OCI-LY1 (cell line): ENCODE measurements at regions not wholly inside any gene's neighbourhood (a gene's known extent, or its start where the extent isn't known, plus 50 kb on each side); places are given as distances from the start of the nearest gene placed in this dataset.

Experiments
- H2AFZ ChIP-seq: fragments of 200-600 bp; sonication (generic), shearing (Covaris generic); 2 replicates; pipeline ENCODE4 v1.6.0; 2014; ENCODE audit warnings: antibody characterized with exemption, mild to moderate bottlenecking, low read length
- H3F3A ChIP-seq: fragments of 200-600 bp; sonication (generic), shearing (Covaris generic); 2 replicates; pipeline ENCODE4 v1.6.0; 2014; ENCODE audit warnings: mild to moderate bottlenecking, antibody characterized with exemption, low read length, moderate library complexity; ENCODE audit not compliant: insufficient read depth
- H3K27ac ChIP-seq: fragments of 200-600 bp; sonication (generic); 2 replicates; pipeline ENCODE4 v1.5.1; 2014; ENCODE audit warnings: low read length, mixed run types, mild to moderate bottlenecking, low read depth; ENCODE audit not compliant: poor library complexity, severe bottlenecking
- H3K27me3 ChIP-seq: fragments of 200-600 bp; sonication (generic); 2 replicates; pipeline ENCODE4 v1.6.0; 2014; ENCODE audit warnings: antibody characterized with exemption, mild to moderate bottlenecking, low read length, moderate library complexity; ENCODE audit not compliant: insufficient read depth
- H3K36me3 ChIP-seq: fragments of 200-600 bp; sonication (generic); 2 replicates; pipeline ENCODE4 v1.6.1; 2014; ENCODE audit warnings: mild to moderate bottlenecking, antibody characterized with exemption, low read length, moderate library complexity, mixed read lengths; ENCODE audit not compliant: insufficient read depth
- H3K4me1 ChIP-seq: fragments of 200-600 bp; sonication (generic); 2 replicates; pipeline ENCODE4 v1.5.1; 2014; ENCODE audit warnings: mild to moderate bottlenecking, low read length, moderate library complexity; ENCODE audit not compliant: insufficient read depth, severe bottlenecking
- H3K4me2 ChIP-seq: fragments of 200-600 bp; sonication (generic), shearing (Covaris generic); 2 replicates; pipeline ENCODE4 v1.6.1; 2014; ENCODE audit warnings: low read length
- H3K4me3 ChIP-seq: fragments of 200-600 bp; sonication (generic); 2 replicates; pipeline ENCODE4 v1.5.1; 2014; ENCODE audit warnings: low read length, low read depth, mild to moderate bottlenecking, mixed read lengths; ENCODE audit not compliant: poor library complexity, severe bottlenecking
- H3K79me2 ChIP-seq: fragments of 200-600 bp; shearing (Covaris generic); 2 replicates; pipeline ENCODE4 v1.6.1; 2016; ENCODE audit warnings: mixed run types, low read length, mixed read lengths; ENCODE audit not compliant: insufficient read depth
- H3K9ac ChIP-seq: fragments of 200-600 bp; sonication (generic), shearing (Covaris generic); 2 replicates; pipeline ENCODE4 v1.6.1; 2014; ENCODE audit warnings: mild to moderate bottlenecking, low read length, mixed read lengths
- H3K9me2 ChIP-seq: fragments of 200-600 bp; sonication (generic), shearing (Covaris generic); 2 replicates; pipeline ENCODE4 v1.6.1; 2014; ENCODE audit warnings: low read depth, mild to moderate bottlenecking, low read length, mixed read lengths
- H3K9me3 ChIP-seq: fragments of 200-600 bp; shearing (Covaris generic); 2 replicates; pipeline ENCODE4 v1.6.1; 2014; ENCODE audit warnings: low read length, mixed read lengths
- H4K20me1 ChIP-seq: fragments of 200-600 bp; sonication (generic), shearing (Covaris generic); 2 replicates; pipeline ENCODE4 v1.6.0; 2016; ENCODE audit warnings: mild to moderate bottlenecking, low read length; ENCODE audit not compliant: insufficient read depth
- EZH2 ChIP-seq: fragments of 200-600 bp; sonication (generic), shearing (Covaris generic); IDR thresholded peaks from 2 replicates; pipeline ENCODE4 v1.8.0; 2017; ENCODE audit warnings: borderline replicate concordance, mixed run types, mild to moderate bottlenecking, antibody characterized with exemption, low read length, moderate library complexity, mixed read lengths
- TF ChIP-seq, protein P1 (sequence below): fragments of 200-600 bp; sonication (generic), shearing (Covaris generic); IDR thresholded peaks from 2 replicates; pipeline ENCODE4 v1.5.1; 2017; ENCODE audit warnings: mild to moderate bottlenecking, antibody characterized with exemption, low read length, moderate library complexity, mixed read lengths

DNA sequence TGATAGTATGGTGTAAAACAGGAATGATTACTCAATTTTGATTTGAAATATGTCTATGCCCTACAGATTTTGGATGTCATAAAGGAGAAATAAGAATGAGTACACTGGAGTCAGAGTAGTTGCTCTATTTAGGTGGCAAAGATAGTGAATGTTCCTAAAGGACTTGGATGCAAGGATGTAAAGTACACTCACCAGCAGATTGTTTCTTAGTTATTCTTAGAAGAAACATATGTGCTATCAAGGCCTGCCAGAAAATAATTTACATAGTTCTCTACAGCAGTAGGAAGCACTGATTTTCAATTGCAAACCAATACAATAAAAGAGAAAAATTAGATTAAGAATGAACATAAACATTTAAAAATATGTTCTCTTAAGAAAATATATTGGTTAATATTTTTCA, 259.4 kb downstream of the PPP1R3A start:
- Histone ChIP-seq H2AFZ (no peak overlapping the region), H3K9ac (no peak overlapping the region), H3K27me3 (no peaks in the 10 kb centered on the region), H3K27ac (no peak overlapping the region), H3K4me1 (no peaks in the 10 kb centered on the region), H3K4me3 (no peak overlapping the region), H4K20me1 (no peaks in the 10 kb centered on the region), H3K9me2 (peaks cover 15% of the 10 kb centered on the region), H3F3A (no peaks in the 10 kb centered on the region), H3K4me2 (no peak overlapping the region), H3K79me2 (no peaks in the 10 kb centered on the region), H3K36me3 (no peaks in the 10 kb centered on the region), H3K9me3 (no peaks in the 10 kb centered on the region)
- TF ChIP-seq, protein P1, sequence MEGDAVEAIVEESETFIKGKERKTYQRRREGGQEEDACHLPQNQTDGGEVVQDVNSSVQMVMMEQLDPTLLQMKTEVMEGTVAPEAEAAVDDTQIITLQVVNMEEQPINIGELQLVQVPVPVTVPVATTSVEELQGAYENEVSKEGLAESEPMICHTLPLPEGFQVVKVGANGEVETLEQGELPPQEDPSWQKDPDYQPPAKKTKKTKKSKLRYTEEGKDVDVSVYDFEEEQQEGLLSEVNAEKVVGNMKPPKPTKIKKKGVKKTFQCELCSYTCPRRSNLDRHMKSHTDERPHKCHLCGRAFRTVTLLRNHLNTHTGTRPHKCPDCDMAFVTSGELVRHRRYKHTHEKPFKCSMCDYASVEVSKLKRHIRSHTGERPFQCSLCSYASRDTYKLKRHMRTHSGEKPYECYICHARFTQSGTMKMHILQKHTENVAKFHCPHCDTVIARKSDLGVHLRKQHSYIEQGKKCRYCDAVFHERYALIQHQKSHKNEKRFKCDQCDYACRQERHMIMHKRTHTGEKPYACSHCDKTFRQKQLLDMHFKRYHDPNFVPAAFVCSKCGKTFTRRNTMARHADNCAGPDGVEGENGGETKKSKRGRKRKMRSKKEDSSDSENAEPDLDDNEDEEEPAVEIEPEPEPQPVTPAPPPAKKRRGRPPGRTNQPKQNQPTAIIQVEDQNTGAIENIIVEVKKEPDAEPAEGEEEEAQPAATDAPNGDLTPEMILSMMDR, result no peak
- TF ChIP-seq EZH2, result no peak

DNA sequence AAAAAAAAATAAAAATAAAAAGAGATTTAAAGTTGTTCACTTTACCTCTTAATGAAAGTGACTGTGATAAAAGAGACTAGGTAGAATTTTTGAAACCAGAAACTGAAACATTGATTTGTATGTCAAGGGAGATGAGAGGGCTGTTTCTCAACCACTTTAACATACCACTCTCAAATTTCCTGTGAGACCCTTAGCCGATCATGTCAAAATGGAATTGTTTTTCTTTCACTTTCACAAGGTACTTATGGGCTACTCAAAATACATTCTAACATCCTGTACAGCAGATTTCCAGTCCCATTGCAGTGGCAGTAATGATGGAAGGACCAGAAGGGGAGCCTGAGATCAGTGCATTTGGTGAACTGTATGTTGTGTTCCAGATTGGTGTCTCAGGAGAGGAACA, 261.2 kb downstream of the PPP1R3A start:
- Histone ChIP-seq H3K27ac (no peak overlapping the region), H3K4me2 (no peak overlapping the region), H2AFZ (no peak overlapping the region), H3K27me3 (no peaks in the 10 kb centered on the region), H3F3A (no peaks in the 10 kb centered on the region), H3K36me3 (no peaks in the 10 kb centered on the region), H3K9ac (no peak overlapping the region), H3K4me1 (no peaks in the 10 kb centered on the region), H3K9me2 (peaks cover 10% of the 10 kb centered on the region), H4K20me1 (no peaks in the 10 kb centered on the region), H3K4me3 (no peak overlapping the region), H3K79me2 (no peaks in the 10 kb centered on the region), H3K9me3 (no peaks in the 10 kb centered on the region)
- TF ChIP-seq, protein P1, result no peak
- no peak for TF ChIP-seq EZH2

DNA sequence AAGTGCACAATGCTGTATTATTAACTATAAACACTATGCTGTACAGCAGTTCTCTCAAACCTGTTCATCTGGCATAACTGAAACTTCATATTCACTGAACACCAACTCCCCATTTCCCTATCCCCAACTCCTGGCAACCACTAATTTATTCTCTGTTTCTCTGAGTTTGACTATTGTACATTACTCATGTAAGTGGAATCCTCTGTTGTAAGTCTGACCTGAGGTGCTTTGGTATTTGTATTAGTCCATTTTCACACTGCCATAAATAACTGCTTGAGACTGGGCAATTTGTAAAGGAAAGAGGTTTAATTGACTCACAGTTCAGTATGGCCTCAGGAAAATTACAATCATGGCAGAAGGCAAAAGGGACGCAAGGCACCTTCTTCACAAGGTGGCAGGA, 266.3 kb downstream of the PPP1R3A start:
- H4K20me1 ChIP-seq, result no peaks in the 10 kb centered on the region
- H3K36me3 ChIP-seq, result no peaks in the 10 kb centered on the region
- H3K4me1 ChIP-seq, result no peaks in the 10 kb centered on the region

More for the DNA sequence above, 266.3 kb downstream of the PPP1R3A start:
- TF ChIP-seq, protein P1, result no peak
- no peak for TF ChIP-seq EZH2
- no peak overlapping the region for H2AFZ ChIP-seq
- no peak overlapping the region for H3K4me2 ChIP-seq
- H3K79me2 ChIP-seq, result no peaks in the 10 kb centered on the region
- no peaks in the 10 kb centered on the region for H3K9me3 ChIP-seq
- peaks cover 10% of the 10 kb centered on the region; the same call in 1 of the 2 replicates for H3K9me2 ChIP-seq
- H3K4me3 ChIP-seq, result no peak overlapping the region
- no peaks in the 10 kb centered on the region for H3K27me3 ChIP-seq
- H3K27ac ChIP-seq, result no peak overlapping the region
- H3F3A ChIP-seq, result no peaks in the 10 kb centered on the region; the same call in 1 of the 2 replicates
- H3K9ac ChIP-seq, result no peak overlapping the region
